ENCODE measurements at regions not wholly inside any gene's neighbourhood (a gene's known extent, or its start where the extent isn't known, plus 50 kb on each side); places are given as distances from the start of the nearest gene placed in this dataset.

DNA sequence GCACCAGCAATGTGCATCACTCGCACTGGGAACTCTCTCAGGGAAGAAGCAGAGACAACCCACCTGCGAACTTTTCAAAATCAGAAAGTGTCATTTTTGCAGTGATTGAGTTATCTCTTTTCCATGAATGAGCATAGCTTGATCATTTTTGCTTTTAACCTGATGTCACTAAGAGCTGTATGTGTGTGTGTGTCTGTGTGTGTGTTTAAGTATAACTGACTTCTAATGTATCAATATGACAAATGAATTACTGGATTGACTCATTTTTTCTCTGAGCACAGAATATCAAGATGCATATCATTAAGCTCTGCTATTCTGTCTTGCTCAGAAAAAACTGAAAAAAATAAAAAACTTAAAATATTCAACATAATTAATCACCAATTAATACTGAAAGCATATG, 548.9 kb upstream of the MARCKS start:
- no peaks in the 10 kb centered on the region for H3K27me3 Mint-ChIP-seq (ENCODE audit: low read depth, poor library complexity)
- H3K4me1 Mint-ChIP-seq = no peaks in the 10 kb centered on the region
- no peak overlapping the region for H3K4me3 Mint-ChIP-seq
- DNase-seq = no peak
- no peaks in the 10 kb centered on the region for H3K9me3 Mint-ChIP-seq
- H3K36me3 Mint-ChIP-seq (ENCODE audit: low read depth) = no peaks in the 10 kb centered on the region
- H3K27ac Mint-ChIP-seq = no peak overlapping the region
- TF ChIP-seq, protein P1, sequence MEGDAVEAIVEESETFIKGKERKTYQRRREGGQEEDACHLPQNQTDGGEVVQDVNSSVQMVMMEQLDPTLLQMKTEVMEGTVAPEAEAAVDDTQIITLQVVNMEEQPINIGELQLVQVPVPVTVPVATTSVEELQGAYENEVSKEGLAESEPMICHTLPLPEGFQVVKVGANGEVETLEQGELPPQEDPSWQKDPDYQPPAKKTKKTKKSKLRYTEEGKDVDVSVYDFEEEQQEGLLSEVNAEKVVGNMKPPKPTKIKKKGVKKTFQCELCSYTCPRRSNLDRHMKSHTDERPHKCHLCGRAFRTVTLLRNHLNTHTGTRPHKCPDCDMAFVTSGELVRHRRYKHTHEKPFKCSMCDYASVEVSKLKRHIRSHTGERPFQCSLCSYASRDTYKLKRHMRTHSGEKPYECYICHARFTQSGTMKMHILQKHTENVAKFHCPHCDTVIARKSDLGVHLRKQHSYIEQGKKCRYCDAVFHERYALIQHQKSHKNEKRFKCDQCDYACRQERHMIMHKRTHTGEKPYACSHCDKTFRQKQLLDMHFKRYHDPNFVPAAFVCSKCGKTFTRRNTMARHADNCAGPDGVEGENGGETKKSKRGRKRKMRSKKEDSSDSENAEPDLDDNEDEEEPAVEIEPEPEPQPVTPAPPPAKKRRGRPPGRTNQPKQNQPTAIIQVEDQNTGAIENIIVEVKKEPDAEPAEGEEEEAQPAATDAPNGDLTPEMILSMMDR (IDR thresholded peaks at IDR 0.05) = no peak

DNA sequence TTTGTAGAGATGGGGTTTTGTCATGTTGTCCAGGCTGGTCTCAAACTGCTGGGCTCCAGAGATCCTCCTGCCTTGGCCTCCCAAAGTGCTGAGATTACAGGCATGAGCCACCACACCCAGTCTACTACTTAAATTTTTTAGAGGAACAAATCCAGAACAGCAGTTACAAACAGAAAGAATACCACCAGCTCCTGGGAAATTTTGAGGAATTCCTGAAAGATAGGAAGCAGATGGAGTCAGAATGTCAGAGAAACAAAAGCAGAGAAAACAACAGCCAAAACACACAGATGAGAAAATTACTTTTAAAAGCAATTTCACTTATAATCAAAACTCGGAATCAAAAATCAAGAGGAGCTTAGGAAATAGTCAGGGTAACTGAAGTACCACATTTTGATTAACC, 543.3 kb upstream of the MARCKS start:
- DNase-seq = no peak
- H3K9me3 Mint-ChIP-seq = no peaks in the 10 kb centered on the region
- TF ChIP-seq, protein P1 (IDR thresholded peaks at IDR 0.05) = no peak
- H3K4me3 Mint-ChIP-seq = no peak overlapping the region
- H3K4me1 Mint-ChIP-seq = peaks cover 31% of the 10 kb centered on the region
- H3K36me3 Mint-ChIP-seq (ENCODE audit: low read depth) = no peaks in the 10 kb centered on the region
- no peaks in the 10 kb centered on the region for H3K27me3 Mint-ChIP-seq (ENCODE audit: low read depth, poor library complexity)
- peak overlapping the region; percentile 68 for H3K27ac Mint-ChIP-seq

DNA sequence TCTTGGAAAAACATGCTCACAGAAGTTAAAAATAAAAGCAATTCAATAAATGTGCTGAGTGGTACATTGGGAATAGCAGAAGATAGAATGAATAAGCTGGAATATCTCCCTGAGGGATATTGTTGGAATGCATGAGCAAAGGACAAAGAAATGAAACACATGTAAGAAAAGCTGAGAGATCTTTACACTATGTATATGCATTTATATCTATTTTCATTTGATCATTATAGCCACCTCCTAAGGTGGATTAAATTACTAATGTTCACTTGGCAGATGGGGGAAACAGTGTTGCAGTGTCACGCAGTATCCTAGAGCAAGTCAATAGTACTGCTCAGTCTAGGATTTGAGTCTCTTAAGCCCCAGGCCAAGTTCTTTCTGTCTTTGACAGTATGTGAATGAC, 542.0 kb upstream of the MARCKS start:
- TF ChIP-seq, protein P1 (IDR thresholded peaks at IDR 0.05) = no peak
- H3K27me3 Mint-ChIP-seq (ENCODE audit: low read depth, poor library complexity) = no peaks in the 10 kb centered on the region
- H3K27ac Mint-ChIP-seq = no peak overlapping the region
- H3K4me3 Mint-ChIP-seq = no peak overlapping the region
- no peak for DNase-seq
- H3K36me3 Mint-ChIP-seq (ENCODE audit: low read depth) = no peaks in the 10 kb centered on the region
- H3K4me1 Mint-ChIP-seq = peaks cover 36% of the 10 kb centered on the region
- no peaks in the 10 kb centered on the region for H3K9me3 Mint-ChIP-seq

DNA sequence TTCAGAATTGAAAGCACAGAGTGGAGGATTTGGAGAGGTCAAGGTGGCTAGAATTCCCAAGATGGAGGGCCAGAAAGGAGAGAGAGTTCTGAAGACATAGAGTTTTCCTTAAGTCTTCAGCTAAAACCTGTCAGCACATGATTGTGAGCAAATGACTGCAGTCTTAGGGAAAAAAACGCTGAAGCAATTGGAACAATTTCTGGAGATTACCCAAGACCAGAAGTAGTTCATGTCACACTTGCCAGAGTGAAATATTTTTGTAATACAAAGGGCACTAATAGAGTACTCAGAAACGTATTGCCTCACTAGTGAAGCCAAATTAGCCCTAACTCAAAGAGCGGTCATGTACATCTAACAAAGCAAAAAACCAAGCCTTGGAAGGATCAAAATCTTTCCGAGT, 541.3 kb upstream of the MARCKS start:
- no peak for DNase-seq
- Mint-ChIP-seq H3K27ac (no peak overlapping the region), H3K27me3 (ENCODE audit: low read depth, poor library complexity) (no peaks in the 10 kb centered on the region), H3K36me3 (ENCODE audit: low read depth) (peaks cover 5% of the 10 kb centered on the region), H3K9me3 (peaks cover 3% of the 10 kb centered on the region), H3K4me3 (no peak overlapping the region), H3K4me1 (peaks cover 36% of the 10 kb centered on the region)
- TF ChIP-seq, protein P1 (IDR thresholded peaks at IDR 0.05) = no peak

DNA sequence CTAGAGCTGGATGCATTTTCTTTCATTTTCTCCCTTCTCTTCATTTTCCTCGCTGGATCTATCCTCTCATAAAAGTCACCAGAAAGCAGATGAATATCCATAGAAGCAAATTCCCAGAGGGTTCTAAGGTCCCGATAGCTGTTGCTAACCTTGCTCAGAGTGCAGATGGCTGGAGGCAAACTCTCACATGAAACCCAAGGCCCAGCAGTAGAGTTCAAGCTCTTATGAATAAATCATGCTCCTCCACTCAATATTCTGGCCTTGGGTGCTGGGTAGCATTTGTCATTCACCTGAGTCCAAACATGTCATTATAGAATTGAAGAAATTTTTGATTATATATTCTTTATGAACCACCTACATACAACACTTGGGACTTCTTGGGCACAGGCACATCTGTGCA, 539.7 kb upstream of the MARCKS start:
- peaks cover 5% of the 10 kb centered on the region for H3K36me3 Mint-ChIP-seq (ENCODE audit: low read depth)
- H3K27me3 Mint-ChIP-seq (ENCODE audit: low read depth, poor library complexity) = no peaks in the 10 kb centered on the region
- TF ChIP-seq, protein P1 (IDR thresholded peaks at IDR 0.05) = no peak
- peaks cover 7% of the 10 kb centered on the region for H3K9me3 Mint-ChIP-seq
- no peak overlapping the region for H3K4me3 Mint-ChIP-seq
- no peak for DNase-seq
- peak overlapping the region; percentile 73 for H3K27ac Mint-ChIP-seq
- peaks cover 36% of the 10 kb centered on the region for H3K4me1 Mint-ChIP-seq

DNA sequence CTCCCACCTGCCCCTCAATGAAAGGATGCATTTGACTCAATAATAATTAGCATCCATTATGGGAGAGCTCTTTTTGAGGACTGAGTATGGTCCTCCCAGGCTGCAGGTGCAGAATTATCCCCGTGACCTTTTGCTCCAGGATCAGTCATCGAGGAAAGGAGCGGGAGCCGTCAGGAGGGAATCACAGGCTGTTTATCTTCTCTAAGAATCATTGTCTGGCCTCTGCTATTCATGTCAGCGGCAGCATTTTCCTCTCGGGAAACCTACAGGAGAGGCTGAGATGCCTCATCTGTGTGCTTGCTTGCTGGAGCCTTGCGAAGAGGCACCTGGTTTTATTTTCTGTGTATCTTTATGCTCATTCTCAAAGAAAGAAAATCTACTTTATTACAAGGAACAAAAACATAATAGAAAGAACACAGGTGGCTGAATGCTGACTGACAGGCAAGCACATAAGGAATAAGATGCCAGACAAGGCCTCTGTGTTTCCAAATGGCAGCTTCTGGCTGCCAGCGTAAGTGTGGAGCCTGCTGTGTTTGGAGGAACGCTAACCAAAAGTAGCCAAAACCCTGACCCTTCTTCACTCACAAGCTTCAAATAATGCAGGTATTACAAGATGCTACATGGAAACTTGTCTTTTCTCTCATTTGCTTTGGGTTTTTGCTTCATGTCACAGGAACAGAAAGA, 539.1 kb upstream of the MARCKS start:
- peak overlapping the region; percentile 98 for H3K27ac Mint-ChIP-seq
- TF ChIP-seq, protein P1 (IDR thresholded peaks at IDR 0.05) = no peak
- H3K9me3 Mint-ChIP-seq = peaks cover 7% of the 10 kb centered on the region
- H3K36me3 Mint-ChIP-seq (ENCODE audit: low read depth) = peaks cover 5% of the 10 kb centered on the region
- DNase-seq = no peak
- H3K27me3 Mint-ChIP-seq (ENCODE audit: low read depth, poor library complexity) = no peaks in the 10 kb centered on the region
- H3K4me1 Mint-ChIP-seq = peaks cover 36% of the 10 kb centered on the region
- H3K4me3 Mint-ChIP-seq = peak overlapping the region; percentile 37

Measured in nephron progenitor cell (in vitro differentiated cells).